Activated CD4-positive, alpha-beta T cell treated with anti-CD3 and anti-CD28 coated beads, Interleukin-2, amount 10 ng/mL, durations not matched to agents 24 days and 14 days (primary cell): ENCODE measurements at regions not wholly inside any gene's neighbourhood (a gene's known extent, or its start where the extent isn't known, plus 50 kb on each side); places are given as distances from the start of the nearest gene placed in this dataset.
"Not testable (repeated sequence)": the region's sequence is repeated elsewhere in the genome, so short reads cannot be mapped to it uniquely, and the experiment has no call there.

Experiments used
- DNase-seq: peaks from one replicate; pipeline ENCODE4 v3.0.0; 2022
- H3K27ac Mint-ChIP-seq: one replicate; pipeline ENCODE4 v1.8.0; 2022; ENCODE audit warnings: mild to moderate bottlenecking, mixed read lengths
- H3K27me3 Mint-ChIP-seq: one replicate; pipeline ENCODE4 v1.8.0; 2022; ENCODE audit warnings: mixed read lengths
- H3K36me3 Mint-ChIP-seq: one replicate; pipeline ENCODE4 v1.8.0; 2022; ENCODE audit warnings: low read depth, mild to moderate bottlenecking, mixed read lengths
- H3K4me1 Mint-ChIP-seq: one replicate; pipeline ENCODE4 v1.8.0; 2021; ENCODE audit warnings: mixed read lengths
- H3K4me3 Mint-ChIP-seq: one replicate; pipeline ENCODE4 v1.8.0; 2022; ENCODE audit warnings: mild to moderate bottlenecking, moderate library complexity, mixed read lengths
- H3K9me3 Mint-ChIP-seq: one replicate; pipeline ENCODE4 v1.8.0; 2021; ENCODE audit warnings: mixed read lengths
- intact Hi-C: fragments of 100-400 bp; cut with micrococcal nuclease; formaldehyde crosslinking; loops from one replicate; pipeline ENCODE4 v1.15.1; 2023

- Mint-ChIP-seq H3K36me3 (no peaks in the 10 kb centered on the region), H3K27ac (no peak overlapping the region), H3K27me3 (no peaks in the 10 kb centered on the region), H3K9me3 (no peaks in the 10 kb centered on the region), H3K4me1 (no peaks in the 10 kb centered on the region), H3K4me3 (no peak overlapping the region)
- intact Hi-C loops, result no loop called here
- no peak for DNase-seq
These were observed 226.9 kb upstream of the NRIP1 start for GRCh38 chr21:15291621-15292266.

GRCh38 chr21:15293240-15293639, 228.4 kb upstream of the NRIP1 start:
- no peaks in the 10 kb centered on the region for H3K4me1 Mint-ChIP-seq
- no peak overlapping the region for H3K27ac Mint-ChIP-seq
- no peak for DNase-seq
- no peaks in the 10 kb centered on the region for H3K9me3 Mint-ChIP-seq
- H3K4me3 Mint-ChIP-seq, result no peak overlapping the region
- H3K36me3 Mint-ChIP-seq, result no peaks in the 10 kb centered on the region
- no peaks in the 10 kb centered on the region for H3K27me3 Mint-ChIP-seq
- intact Hi-C loops, result no loop called here

GRCh38 chr21:15295875-15296274, 231.1 kb upstream of the NRIP1 start:
- intact Hi-C loops, result no loop called here
- DNase-seq, result no peak
- Mint-ChIP-seq H3K27ac (no peak overlapping the region), H3K27me3 (no peaks in the 10 kb centered on the region), H3K4me1 (no peaks in the 10 kb centered on the region), H3K4me3 (no peak overlapping the region), H3K36me3 (no peaks in the 10 kb centered on the region), H3K9me3 (no peaks in the 10 kb centered on the region)

GRCh38 chr21:15297824-15298223, 233.0 kb upstream of the NRIP1 start:
- intact Hi-C loops, result no loop called here
- Mint-ChIP-seq H3K9me3 (no peaks in the 10 kb centered on the region), H3K4me1 (no peaks in the 10 kb centered on the region)

GRCh38 chr21:15298306-15298705, 233.5 kb upstream of the NRIP1 start:
- no peaks in the 10 kb centered on the region for H3K27me3 Mint-ChIP-seq
- H3K4me1 Mint-ChIP-seq, result no peaks in the 10 kb centered on the region
- H3K27ac Mint-ChIP-seq, result no peak overlapping the region
- no peak overlapping the region for H3K4me3 Mint-ChIP-seq
- no peaks in the 10 kb centered on the region for H3K9me3 Mint-ChIP-seq
- intact Hi-C loops, result no loop called here
- no peak for DNase-seq
- no peaks in the 10 kb centered on the region for H3K36me3 Mint-ChIP-seq

More at GRCh38 chr21:15297824-15298223, 233.0 kb upstream of the NRIP1 start:
- Mint-ChIP-seq H3K27ac (no peak overlapping the region), H3K27me3 (no peaks in the 10 kb centered on the region), H3K4me3 (no peak overlapping the region), H3K36me3 (no peaks in the 10 kb centered on the region)
- DNase-seq, result no peak

GRCh38 chr21:15298755-15299154, 234.0 kb upstream of the NRIP1 start:
- DNase-seq, H3K27me3 Mint-ChIP-seq: not testable (repeated sequence)

GRCh38 chr21:15300131-15300530, 235.3 kb upstream of the NRIP1 start:
- no peak for DNase-seq
- intact Hi-C loops, result no loop called here
- H3K27ac Mint-ChIP-seq, result no peak overlapping the region
- no peaks in the 10 kb centered on the region for H3K9me3 Mint-ChIP-seq
- H3K4me1 Mint-ChIP-seq, result no peaks in the 10 kb centered on the region
- H3K4me3 Mint-ChIP-seq, result no peak overlapping the region
- H3K36me3 Mint-ChIP-seq, result no peaks in the 10 kb centered on the region
- H3K27me3 Mint-ChIP-seq, result no peaks in the 10 kb centered on the region

More at GRCh38 chr21:15298755-15299154, 234.0 kb upstream of the NRIP1 start:
- H3K4me3 Mint-ChIP-seq, intact Hi-C loops, H3K27ac Mint-ChIP-seq, H3K36me3 Mint-ChIP-seq, H3K9me3 Mint-ChIP-seq, H3K4me1 Mint-ChIP-seq: not testable (repeated sequence)

- no peak overlapping the region for H3K4me3 Mint-ChIP-seq
- DNase-seq, result no peak
- H3K9me3 Mint-ChIP-seq, result no peaks in the 10 kb centered on the region
- H3K27ac Mint-ChIP-seq, result no peak overlapping the region
- no peaks in the 10 kb centered on the region for H3K4me1 Mint-ChIP-seq
- intact Hi-C loops, result no loop called here
- no peaks in the 10 kb centered on the region for H3K27me3 Mint-ChIP-seq
- H3K36me3 Mint-ChIP-seq, result no peaks in the 10 kb centered on the region
These were observed 236.2 kb upstream of the NRIP1 start for GRCh38 chr21:15301014-15301413.

GRCh38 chr21:15301736-15302135, 236.9 kb upstream of the NRIP1 start:
- no peak overlapping the region for H3K4me3 Mint-ChIP-seq
- intact Hi-C loops, result no loop called here
- no peaks in the 10 kb centered on the region for H3K9me3 Mint-ChIP-seq
- no peaks in the 10 kb centered on the region for H3K4me1 Mint-ChIP-seq
- H3K27ac Mint-ChIP-seq, result no peak overlapping the region
- no peak for DNase-seq
- H3K27me3 Mint-ChIP-seq, result no peaks in the 10 kb centered on the region
- no peaks in the 10 kb centered on the region for H3K36me3 Mint-ChIP-seq

- DNase-seq, result no peak
- Mint-ChIP-seq H3K36me3 (no peaks in the 10 kb centered on the region), H3K27me3 (no peaks in the 10 kb centered on the region), H3K27ac (no peak overlapping the region), H3K4me3 (no peak overlapping the region), H3K4me1 (no peaks in the 10 kb centered on the region), H3K9me3 (no peaks in the 10 kb centered on the region)
- intact Hi-C loops, result no loop called here
These were observed 241.5 kb upstream of the NRIP1 start for GRCh38 chr21:15306271-15306670.

GRCh38 chr21:15308333-15308732, 243.5 kb upstream of the NRIP1 start:
- DNase-seq, result no peak
- intact Hi-C loops, result no loop called here
- Mint-ChIP-seq H3K9me3 (no peaks in the 10 kb centered on the region), H3K4me3 (no peak overlapping the region), H3K27ac (no peak overlapping the region), H3K36me3 (no peaks in the 10 kb centered on the region), H3K4me1 (no peaks in the 10 kb centered on the region), H3K27me3 (no peaks in the 10 kb centered on the region)

- DNase-seq, result no peak
- Mint-ChIP-seq H3K27me3 (no peaks in the 10 kb centered on the region), H3K4me1 (no peaks in the 10 kb centered on the region), H3K9me3 (no peaks in the 10 kb centered on the region), H3K4me3 (no peak overlapping the region), H3K36me3 (no peaks in the 10 kb centered on the region), H3K27ac (no peak overlapping the region)
- intact Hi-C loops, result no loop called here
These were observed 244.3 kb upstream of the NRIP1 start for GRCh38 chr21:15309022-15309590.

- no peaks in the 10 kb centered on the region for H3K27me3 Mint-ChIP-seq
- DNase-seq, result no peak
- no peak overlapping the region for H3K4me3 Mint-ChIP-seq
- H3K36me3 Mint-ChIP-seq, result no peaks in the 10 kb centered on the region
- H3K9me3 Mint-ChIP-seq, result no peaks in the 10 kb centered on the region
- H3K27ac Mint-ChIP-seq, result no peak overlapping the region
- intact Hi-C loops, result no loop called here
- H3K4me1 Mint-ChIP-seq, result no peaks in the 10 kb centered on the region
These were observed 244.9 kb upstream of the NRIP1 start for GRCh38 chr21:15309721-15310120.

- H3K4me3 Mint-ChIP-seq, result no peak overlapping the region
- no peaks in the 10 kb centered on the region for H3K4me1 Mint-ChIP-seq
- no peak for DNase-seq
- no peak overlapping the region for H3K27ac Mint-ChIP-seq
- H3K9me3 Mint-ChIP-seq, result no peaks in the 10 kb centered on the region
- intact Hi-C loops, result no loop called here
- H3K27me3 Mint-ChIP-seq, result no peaks in the 10 kb centered on the region
- no peaks in the 10 kb centered on the region for H3K36me3 Mint-ChIP-seq
These were observed 246.7 kb upstream of the NRIP1 start for GRCh38 chr21:15311510-15311909.

GRCh38 chr21:15317034-15317433, 252.2 kb upstream of the NRIP1 start:
- H3K4me3 Mint-ChIP-seq, H3K36me3 Mint-ChIP-seq, H3K4me1 Mint-ChIP-seq, intact Hi-C loops, H3K9me3 Mint-ChIP-seq, H3K27ac Mint-ChIP-seq, DNase-seq, H3K27me3 Mint-ChIP-seq: not testable (repeated sequence)
